Prostate gland (tissue), 2 donors: ENCODE measurements at regions not wholly inside any gene's neighbourhood (a gene's known extent, or its start where the extent isn't known, plus 50 kb on each side); places are given as distances from the start of the nearest gene placed in this dataset.

ENCODE experiments used
- DNase-seq: peaks from one replicate; pipeline ENCODE4 v3.0.0-alpha.2; 2019; ENCODE audit warnings: low spot score
- H3K27ac ChIP-seq, 2 donors: fragments of 200-600 bp; sonication (generic); 2 replicates each; pipeline ENCODE4 v1.5.1; 2017 to 2019
- H3K27me3 ChIP-seq: fragments of 200-600 bp; sonication (generic); replicated peaks from 2 replicates; pipeline ENCODE4 v1.5.1; 2019; ENCODE audit not compliant: insufficient read depth
- H3K36me3 ChIP-seq, 2 donors: fragments of 200-600 bp; sonication (generic); 1 replicate in 1 of 2; 2 replicates in 1 of 2; pipeline versions ENCODE4 v1.5.1 to v1.8.1; 2017 to 2019
- H3K4me1 ChIP-seq: fragments of 200-600 bp; sonication (generic); replicated peaks from 2 replicates; pipeline ENCODE4 v1.5.1; 2019
- H3K4me3 ChIP-seq, 2 donors: fragments of 200-600 bp; sonication (generic); 2 replicates each; pipeline ENCODE4 v1.5.1; 2017 to 2019
- H3K9me3 ChIP-seq: fragments of 200-600 bp; sonication (generic); 2 replicates; pipeline ENCODE4 v1.5.1; 2017
- POLR2A ChIP-seq: fragments of 450-650 bp; IDR thresholded peaks from one replicate; pipeline ENCODE4 v1.6.1; 2016; ENCODE audit warnings: antibody characterized with exemption, mild to moderate bottlenecking
- POLR2AphosphoS5 ChIP-seq: sonication (generic); formaldehyde crosslinking; IDR thresholded peaks from one replicate; pipeline ENCODE4 v1.6.1; 2017; ENCODE audit warnings: antibody characterized with exemption
- WGBS: methylation state at CpG from one replicate; pipeline ENCODE4 v1.1.5; 2018; 5-methylcytosine and 5-hydroxymethylcytosine counted together
- intact Hi-C: fragments of 100-400 bp; cut with DNase I; formaldehyde crosslinking; loops from one replicate; pipeline ENCODE4 v1.14.2; 2022
- TF ChIP-seq, protein P1 (sequence below), 4 experiments: fragments of 200-600 bp in 2 of 4; fragments of 450-650 bp in 2 of 4; sonication (generic) in 2 of 4; IDR thresholded peaks; 1 replicate in 3 of 4; 2 replicates in 1 of 4; pipeline ENCODE4 v1.5.1; 2016 to 2019; ENCODE audit warnings: antibody characterized with exemption in 4 of 4, mild to moderate bottlenecking in 2 of 4, moderate library complexity in 2 of 4

GRCh38 chr4:77220828-77221613, 64.0 kb downstream of the CCNG2 start:
- no peaks in the 10 kb centered on the region for H3K27me3 ChIP-seq
- H3K4me1 ChIP-seq, result no peaks in the 10 kb centered on the region
- TF ChIP-seq POLR2A, result no peak
- no peak overlapping the region for H3K4me3 ChIP-seq
- no peaks in the 10 kb centered on the region for H3K36me3 ChIP-seq
- WGBS, result 89% methylated on average over 7 of the region's 7 CpGs
- no peaks in the 10 kb centered on the region for H3K9me3 ChIP-seq
- no peak overlapping the region for H3K27ac ChIP-seq
- intact Hi-C loops, result no loop called here
- no peak for DNase-seq

GRCh38 chr4:77225022-77225421, 68.0 kb downstream of the CCNG2 start:
- WGBS, result 41% methylated on average over 2 of the region's 2 CpGs
- no peak for DNase-seq
- TF ChIP-seq POLR2AphosphoS5 (no peak), POLR2A (no peak)
- TF ChIP-seq, protein P1, sequence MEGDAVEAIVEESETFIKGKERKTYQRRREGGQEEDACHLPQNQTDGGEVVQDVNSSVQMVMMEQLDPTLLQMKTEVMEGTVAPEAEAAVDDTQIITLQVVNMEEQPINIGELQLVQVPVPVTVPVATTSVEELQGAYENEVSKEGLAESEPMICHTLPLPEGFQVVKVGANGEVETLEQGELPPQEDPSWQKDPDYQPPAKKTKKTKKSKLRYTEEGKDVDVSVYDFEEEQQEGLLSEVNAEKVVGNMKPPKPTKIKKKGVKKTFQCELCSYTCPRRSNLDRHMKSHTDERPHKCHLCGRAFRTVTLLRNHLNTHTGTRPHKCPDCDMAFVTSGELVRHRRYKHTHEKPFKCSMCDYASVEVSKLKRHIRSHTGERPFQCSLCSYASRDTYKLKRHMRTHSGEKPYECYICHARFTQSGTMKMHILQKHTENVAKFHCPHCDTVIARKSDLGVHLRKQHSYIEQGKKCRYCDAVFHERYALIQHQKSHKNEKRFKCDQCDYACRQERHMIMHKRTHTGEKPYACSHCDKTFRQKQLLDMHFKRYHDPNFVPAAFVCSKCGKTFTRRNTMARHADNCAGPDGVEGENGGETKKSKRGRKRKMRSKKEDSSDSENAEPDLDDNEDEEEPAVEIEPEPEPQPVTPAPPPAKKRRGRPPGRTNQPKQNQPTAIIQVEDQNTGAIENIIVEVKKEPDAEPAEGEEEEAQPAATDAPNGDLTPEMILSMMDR (IDR thresholded peaks at IDR 0.05), result no peak
- H3K36me3 ChIP-seq, result no peaks in the 10 kb centered on the region
- H3K4me3 ChIP-seq, result no peak overlapping the region
- H3K9me3 ChIP-seq, result no peaks in the 10 kb centered on the region
- intact Hi-C loops, result no loop called here
- no peaks in the 10 kb centered on the region for H3K4me1 ChIP-seq
- H3K27ac ChIP-seq, result no peak overlapping the region
- no peaks in the 10 kb centered on the region for H3K27me3 ChIP-seq

DNA sequence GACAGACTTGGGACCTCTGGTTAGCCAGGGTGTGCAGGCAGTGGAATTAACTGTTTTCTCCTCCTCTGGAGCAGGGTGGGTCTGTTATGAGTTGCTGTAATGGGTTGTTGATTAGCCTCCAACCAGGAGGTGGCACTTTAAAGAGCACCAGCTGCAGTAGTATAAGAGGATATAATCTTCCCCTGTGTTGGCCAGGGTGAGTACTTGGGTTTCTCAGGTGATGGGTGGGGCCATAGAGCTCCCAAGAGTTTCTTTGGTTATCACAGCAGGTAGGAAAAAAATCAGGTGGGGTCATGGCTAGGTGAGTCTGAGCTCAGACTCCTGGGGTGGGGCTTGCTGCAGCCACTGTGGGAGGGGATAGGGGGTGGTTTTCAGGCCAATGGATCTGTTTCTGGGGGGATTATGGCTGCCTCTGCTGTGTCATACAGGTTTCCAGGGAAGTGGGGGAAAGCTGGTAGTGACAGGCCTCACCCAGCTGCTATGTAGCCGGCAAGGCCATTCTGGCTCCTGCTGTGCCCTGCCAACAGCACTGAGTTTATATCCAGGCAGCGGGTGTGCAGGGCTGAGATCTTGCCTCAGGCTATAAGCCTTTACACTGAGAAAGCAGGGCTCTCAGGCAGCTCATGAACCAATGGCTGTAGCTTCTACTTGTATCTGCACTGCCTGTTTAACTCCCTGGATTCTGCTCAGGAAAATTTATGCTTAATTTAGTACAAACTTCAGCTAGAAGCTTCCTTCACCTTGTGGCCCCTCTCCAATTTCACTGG, 70.1 kb downstream of the CCNG2 start:
- intact Hi-C loops, result no loop called here
- Histone ChIP-seq H3K36me3 (no peaks in the 10 kb centered on the region), H3K27me3 (no peaks in the 10 kb centered on the region), H3K4me3 (no peak overlapping the region), H3K27ac (no peak overlapping the region), H3K9me3 (no peaks in the 10 kb centered on the region), H3K4me1 (no peaks in the 10 kb centered on the region)
- TF ChIP-seq, protein P1 (IDR thresholded peaks at IDR 0.05), result no peak
- TF ChIP-seq POLR2A, result no peak
- no peak for TF ChIP-seq POLR2AphosphoS5
- no peak for DNase-seq
- 84% methylated on average over 2 of the region's 2 CpGs for WGBS

DNA sequence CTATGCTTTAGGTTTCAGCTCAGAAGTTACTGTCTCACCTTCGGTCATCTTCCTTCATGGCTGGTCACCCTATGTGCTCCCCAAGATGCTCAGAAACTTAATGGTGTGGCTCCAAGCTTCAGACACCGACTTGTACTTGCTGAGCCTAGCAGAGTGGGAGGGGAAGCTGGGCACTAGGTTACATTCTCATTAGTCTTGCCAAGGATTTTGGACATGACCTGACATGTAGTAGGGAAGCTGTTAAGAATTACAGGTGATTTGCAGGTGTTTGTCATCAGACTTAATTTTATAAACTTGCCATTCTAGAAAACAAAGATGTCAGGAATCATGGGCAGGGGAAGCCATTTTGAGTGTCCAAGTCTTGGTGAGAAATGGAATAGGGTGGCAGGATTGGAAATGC, 72.4 kb downstream of the CCNG2 start:
- no peaks in the 10 kb centered on the region for H3K36me3 ChIP-seq
- intact Hi-C loops, result no loop called here
- 72% methylated on average over 2 of the region's 2 CpGs for WGBS
- H3K4me1 ChIP-seq, result no peaks in the 10 kb centered on the region
- no peak for TF ChIP-seq POLR2A
- TF ChIP-seq, protein P1 (IDR thresholded peaks at IDR 0.05), result no peak
- no peak for TF ChIP-seq POLR2AphosphoS5
- no peaks in the 10 kb centered on the region for H3K27me3 ChIP-seq
- H3K27ac ChIP-seq, result no peak overlapping the region
- H3K9me3 ChIP-seq, result no peaks in the 10 kb centered on the region
- no peak overlapping the region for H3K4me3 ChIP-seq
- no peak for DNase-seq

GRCh38 chr4:77232653-77233052, 75.6 kb downstream of the CCNG2 start:
- no peak overlapping the region for H3K4me3 ChIP-seq
- TF ChIP-seq POLR2A, result no peak
- TF ChIP-seq, protein P1 (IDR thresholded peaks at IDR 0.05), result no peak
- no peak for TF ChIP-seq POLR2AphosphoS5
- H3K27me3 ChIP-seq, result no peaks in the 10 kb centered on the region
- 71% methylated on average over 4 of the region's 4 CpGs for WGBS
- H3K4me1 ChIP-seq, result no peaks in the 10 kb centered on the region
- intact Hi-C loops, result no loop called here
- H3K9me3 ChIP-seq, result no peaks in the 10 kb centered on the region
- no peaks in the 10 kb centered on the region for H3K36me3 ChIP-seq
- no peak for DNase-seq
- H3K27ac ChIP-seq, result no peak overlapping the region
